ENCODE measurements at regions not wholly inside any gene's neighbourhood (a gene's known extent, or its start where the extent isn't known, plus 50 kb on each side); places are given as distances from the start of the nearest gene placed in this dataset.
"Not testable (repeated sequence)": the region's sequence is repeated elsewhere in the genome, so short reads cannot be mapped to it uniquely, and the experiment has no call there.

DNA sequence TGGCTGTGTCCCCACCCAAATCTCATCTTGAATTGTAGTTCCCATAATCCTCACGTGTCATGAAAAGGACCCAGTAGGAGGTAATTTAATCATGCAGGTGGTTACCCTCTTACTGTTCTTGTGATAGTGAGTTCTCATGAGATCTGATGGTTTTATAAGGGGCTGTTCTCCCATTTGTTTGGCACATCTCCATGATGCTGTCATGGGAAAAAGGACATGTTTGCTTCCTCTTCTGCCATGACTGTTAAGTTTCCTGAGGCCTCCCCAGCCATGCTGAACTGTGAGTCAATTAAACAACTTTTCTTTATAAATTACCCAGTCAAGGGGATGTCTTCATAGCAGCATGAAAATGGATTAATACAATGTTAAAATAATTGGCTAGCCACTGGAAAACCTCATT, 243.3 kb upstream of the MKLN1 start:
- H3K27ac Mint-ChIP-seq, H3K27me3 Mint-ChIP-seq, H3K9me3 Mint-ChIP-seq, H3K4me3 Mint-ChIP-seq: not testable (repeated sequence)
- Mint-ChIP-seq H3K36me3 (ENCODE audit: low read depth) (peaks cover 46% of the 10 kb centered on the region), H3K4me1 (ENCODE audit: low read depth) (peaks cover 55% of the 10 kb centered on the region)

DNA sequence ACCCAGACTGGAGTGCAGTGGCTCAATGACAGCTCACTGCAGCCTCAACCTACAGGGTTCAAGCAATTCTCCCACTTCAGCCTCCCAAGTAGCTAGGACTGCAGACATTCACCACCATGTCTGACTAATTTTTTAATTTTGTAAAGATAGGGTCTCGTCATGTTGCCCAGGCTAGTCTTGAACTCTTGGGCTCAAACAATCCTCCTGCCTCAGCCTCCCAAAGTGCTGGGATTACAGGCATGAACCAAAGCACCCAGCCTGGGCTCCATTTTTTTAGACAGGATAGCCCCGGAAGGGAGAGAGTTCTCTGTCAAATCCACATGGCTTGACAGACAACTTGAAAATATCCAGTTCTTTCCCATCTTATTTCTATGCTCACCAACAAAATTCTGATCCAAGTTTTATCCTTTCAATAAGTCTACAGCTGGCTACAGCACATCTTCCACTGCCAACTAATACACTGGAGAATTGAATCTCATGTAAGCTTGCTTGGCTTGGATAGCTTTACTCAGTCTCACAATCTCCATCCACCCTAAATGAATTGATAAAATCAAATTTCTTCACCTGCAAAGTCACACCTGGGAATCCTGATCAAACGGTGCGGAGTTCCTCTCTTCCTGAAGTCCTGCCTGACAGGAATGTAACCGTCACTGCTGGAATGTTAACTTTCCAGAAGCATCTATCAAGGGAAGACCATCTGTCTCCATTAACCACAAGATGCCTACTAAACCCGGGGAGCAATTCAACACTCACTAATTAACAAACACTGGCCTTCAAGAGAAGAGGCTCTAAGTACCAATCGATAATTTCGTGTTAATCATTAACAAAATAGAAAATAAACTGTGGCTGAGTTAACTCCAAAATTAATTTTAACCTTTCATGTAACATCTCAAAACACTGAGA, 239.7 kb upstream of the MKLN1 start:
- peaks cover 62% of the 10 kb centered on the region for H3K36me3 Mint-ChIP-seq (ENCODE audit: low read depth)
- peaks cover 77% of the 10 kb centered on the region for H3K4me1 Mint-ChIP-seq (ENCODE audit: low read depth)
- no peak overlapping the region for H3K27ac Mint-ChIP-seq
- H3K27me3 Mint-ChIP-seq: no peaks in the 10 kb centered on the region
- H3K4me3 Mint-ChIP-seq: no peak overlapping the region
- peaks cover 6% of the 10 kb centered on the region for H3K9me3 Mint-ChIP-seq

DNA sequence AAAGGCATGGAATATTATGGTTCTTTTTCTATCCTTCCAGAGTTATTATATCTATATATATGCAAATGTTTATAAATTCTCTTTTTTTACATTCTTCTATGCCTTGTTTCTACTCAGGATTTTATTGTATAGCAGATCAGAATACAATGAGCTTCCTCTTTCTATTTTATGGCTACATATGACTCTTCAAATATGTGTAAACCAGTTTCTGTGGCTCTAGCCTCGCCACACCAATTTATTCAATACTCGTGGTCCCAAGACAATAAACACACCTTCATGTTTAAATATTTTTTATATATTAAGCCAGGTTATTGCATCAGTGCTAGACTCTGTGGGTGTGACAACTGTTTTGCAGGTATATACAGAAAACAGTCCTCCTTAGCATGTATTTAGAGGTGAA, 237.5 kb upstream of the MKLN1 start:
- H3K27me3 Mint-ChIP-seq: no peaks in the 10 kb centered on the region
- peaks cover 4% of the 10 kb centered on the region for H3K9me3 Mint-ChIP-seq
- H3K4me3 Mint-ChIP-seq: no peak overlapping the region
- H3K27ac Mint-ChIP-seq: no peak overlapping the region
- H3K4me1 Mint-ChIP-seq (ENCODE audit: low read depth): peaks cover 71% of the 10 kb centered on the region
- peaks cover 56% of the 10 kb centered on the region for H3K36me3 Mint-ChIP-seq (ENCODE audit: low read depth)

DNA sequence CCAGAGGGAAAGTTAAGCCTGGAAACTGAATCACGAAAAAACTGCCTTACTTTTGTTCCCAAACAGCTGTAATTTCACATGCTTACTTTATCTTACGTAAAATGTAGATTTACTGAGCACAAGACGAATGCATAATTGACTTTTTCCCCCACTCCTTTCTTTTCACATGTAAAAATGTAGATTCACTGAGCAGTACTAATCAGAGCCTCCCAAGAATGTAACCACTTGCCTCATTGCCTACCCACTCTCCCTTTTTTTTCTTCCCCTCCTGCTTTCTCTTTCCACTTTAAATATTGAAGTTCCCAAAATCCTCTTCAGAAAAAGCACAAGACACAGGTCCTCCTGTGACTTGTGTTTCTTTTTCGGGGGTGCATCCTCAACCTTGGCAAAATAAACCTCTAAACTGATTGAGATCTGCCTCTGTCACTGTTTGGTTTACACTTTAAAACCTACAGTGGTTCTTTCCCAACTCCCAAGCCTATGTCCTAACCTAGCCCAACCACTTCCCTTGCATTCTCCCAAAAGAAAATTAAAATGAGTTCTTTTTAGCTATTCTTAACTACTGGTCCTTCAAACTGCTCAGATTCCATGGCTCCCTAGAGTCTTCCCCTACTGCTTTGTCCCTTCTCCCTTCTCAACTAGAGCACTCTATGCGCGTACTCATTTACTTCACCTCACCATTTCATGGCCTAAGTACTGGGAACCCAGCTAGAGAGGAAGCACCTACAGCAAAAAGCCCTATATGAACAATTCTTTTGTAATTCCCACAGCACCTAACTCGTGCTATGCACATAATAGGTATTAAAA, 236.6 kb upstream of the MKLN1 start:
- H3K27me3 Mint-ChIP-seq: no peaks in the 10 kb centered on the region
- no peak overlapping the region for H3K4me3 Mint-ChIP-seq
- peaks cover 58% of the 10 kb centered on the region for H3K36me3 Mint-ChIP-seq (ENCODE audit: low read depth)
- no peaks in the 10 kb centered on the region for H3K9me3 Mint-ChIP-seq
- peak overlapping the region; percentile 36 for H3K27ac Mint-ChIP-seq
- peaks cover 71% of the 10 kb centered on the region for H3K4me1 Mint-ChIP-seq (ENCODE audit: low read depth)

DNA sequence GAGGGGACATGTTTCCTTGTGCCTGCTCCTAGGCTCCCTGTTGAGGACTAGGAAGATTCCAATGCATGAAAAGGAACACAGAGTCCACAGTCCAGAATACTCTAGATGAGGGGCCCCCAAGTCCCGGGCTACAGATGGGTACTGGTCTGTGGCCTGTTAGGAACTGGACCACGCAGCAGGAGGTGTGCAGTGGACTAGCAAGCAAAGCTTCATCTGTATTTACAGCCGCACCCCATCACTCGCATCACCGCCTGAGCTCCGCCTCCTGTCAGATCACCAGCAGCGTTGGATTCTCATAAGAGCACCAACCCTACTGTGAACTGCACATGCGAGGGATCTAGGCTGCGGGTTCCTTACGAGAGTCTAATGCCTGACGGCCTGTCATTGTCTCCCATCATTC, 233.0 kb upstream of the MKLN1 start:
- Mint-ChIP-seq H3K9me3 (no peaks in the 10 kb centered on the region), H3K36me3 (ENCODE audit: low read depth) (peaks cover 64% of the 10 kb centered on the region), H3K27ac (no peak overlapping the region), H3K4me3 (no peak overlapping the region), H3K27me3 (no peaks in the 10 kb centered on the region), H3K4me1 (ENCODE audit: low read depth) (peaks cover 88% of the 10 kb centered on the region)

DNA sequence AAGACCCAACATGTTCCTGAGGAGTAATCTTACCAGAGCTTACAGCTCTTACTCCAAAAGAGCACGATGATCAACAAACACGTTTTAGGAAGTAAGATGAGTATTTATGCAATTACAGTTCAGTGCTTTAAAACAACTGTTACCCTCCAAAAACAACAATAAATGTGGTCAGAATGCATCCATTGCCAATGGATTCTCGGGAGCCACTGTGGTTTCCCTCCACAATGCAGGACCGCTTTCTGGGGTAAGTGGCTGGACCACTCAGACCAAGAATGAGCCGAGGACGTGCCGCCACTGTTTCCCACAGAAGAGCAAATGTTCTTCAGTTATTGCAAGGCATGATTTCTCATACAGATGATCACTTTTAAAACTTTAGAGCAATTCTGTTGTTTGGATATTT, 232.3 kb upstream of the MKLN1 start:
- no peak overlapping the region for H3K27ac Mint-ChIP-seq
- no peaks in the 10 kb centered on the region for H3K9me3 Mint-ChIP-seq
- peaks cover 88% of the 10 kb centered on the region for H3K4me1 Mint-ChIP-seq (ENCODE audit: low read depth)
- H3K36me3 Mint-ChIP-seq (ENCODE audit: low read depth): peaks cover 60% of the 10 kb centered on the region
- H3K4me3 Mint-ChIP-seq: no peak overlapping the region
- no peaks in the 10 kb centered on the region for H3K27me3 Mint-ChIP-seq

DNA sequence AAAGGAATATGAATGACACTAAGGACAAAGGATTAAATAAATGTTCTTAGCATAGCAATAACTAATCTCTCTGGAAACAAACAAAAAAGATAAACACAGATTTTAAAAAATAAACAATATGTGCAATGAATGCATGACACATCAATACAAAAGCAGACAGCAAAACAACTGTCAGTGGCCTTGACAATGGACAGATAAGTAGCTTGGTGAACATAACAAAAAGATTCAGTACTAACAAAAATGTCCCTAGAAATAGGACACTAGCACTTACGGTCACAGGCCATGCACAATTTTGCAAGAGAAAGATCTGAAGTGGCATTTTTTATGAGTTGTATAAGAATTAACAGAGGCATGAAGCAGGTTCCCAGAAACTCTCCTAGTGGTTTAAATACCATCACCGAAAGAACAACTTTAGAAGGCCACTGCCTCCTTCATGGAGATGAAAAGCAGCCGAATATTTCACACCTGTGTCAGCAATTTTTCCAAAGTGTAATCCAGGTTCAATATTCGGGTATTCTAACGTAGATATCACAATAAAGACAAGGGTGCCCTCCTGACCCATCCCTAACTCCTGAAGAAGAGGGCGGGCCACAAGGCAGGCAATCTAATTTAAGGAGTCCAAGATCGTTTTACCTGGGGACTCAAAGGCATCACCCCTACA, 231.3 kb upstream of the MKLN1 start:
- Mint-ChIP-seq H3K4me3 (no peak overlapping the region), H3K36me3 (ENCODE audit: low read depth) (peaks cover 63% of the 10 kb centered on the region), H3K4me1 (ENCODE audit: low read depth) (peaks cover 88% of the 10 kb centered on the region), H3K9me3 (no peaks in the 10 kb centered on the region), H3K27ac (no peak overlapping the region), H3K27me3 (no peaks in the 10 kb centered on the region)

DNA sequence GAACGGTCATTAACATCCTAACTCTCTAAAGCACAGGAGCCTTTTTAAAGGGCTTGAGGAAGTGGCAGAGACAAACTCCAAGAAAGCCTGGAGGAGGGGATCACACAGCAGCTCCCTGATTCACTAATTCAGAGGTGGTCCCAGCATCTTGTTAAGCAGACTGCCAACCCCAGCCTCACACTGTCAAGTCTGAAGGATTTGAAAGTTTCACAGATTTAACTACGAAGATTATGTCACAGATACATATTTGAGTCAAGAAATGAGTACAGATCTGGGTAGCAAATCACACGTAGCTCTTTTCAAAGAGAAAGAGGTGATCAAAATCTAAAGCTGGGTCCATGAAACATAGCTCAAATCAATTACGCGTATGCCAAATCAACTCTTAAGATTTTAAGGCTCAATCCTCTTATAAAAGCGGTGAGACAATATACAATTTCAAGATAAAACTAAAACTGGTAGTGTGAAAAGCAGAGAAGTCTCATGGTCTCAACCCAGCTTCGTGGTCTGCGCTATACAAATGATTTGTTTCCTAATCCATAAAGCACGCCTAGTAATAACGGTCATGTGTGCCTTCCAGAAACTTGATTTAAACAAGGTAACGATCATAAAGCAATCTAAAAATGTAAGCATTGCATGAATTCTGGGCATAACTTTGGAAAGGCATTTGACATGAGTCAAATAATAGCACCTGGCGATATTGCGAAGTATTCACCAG, 229.9 kb upstream of the MKLN1 start:
- Mint-ChIP-seq H3K27me3 (no peaks in the 10 kb centered on the region), H3K9me3 (no peaks in the 10 kb centered on the region), H3K4me1 (ENCODE audit: low read depth) (peaks cover 90% of the 10 kb centered on the region), H3K27ac (peak overlapping the region; percentile 28), H3K36me3 (ENCODE audit: low read depth) (peaks cover 64% of the 10 kb centered on the region), H3K4me3 (no peak overlapping the region)

DNA sequence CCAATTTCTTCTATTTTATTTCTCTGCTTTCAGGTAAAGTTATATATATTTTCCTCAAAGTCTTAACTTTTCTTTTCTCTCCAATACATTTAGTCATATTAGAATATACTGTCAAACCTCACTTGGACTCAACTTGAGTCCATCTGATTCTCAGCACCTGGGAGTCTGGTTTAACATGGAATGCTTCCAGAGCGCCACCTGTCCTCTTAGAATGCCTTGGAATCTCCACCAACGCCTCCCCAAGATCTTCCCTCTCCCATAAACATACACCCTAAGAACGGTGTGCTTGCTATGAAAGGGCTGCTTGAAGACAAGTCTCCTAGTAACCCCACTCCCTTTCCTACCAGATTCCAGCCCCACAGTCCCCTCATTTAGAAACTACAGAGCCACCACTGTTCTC, 229.1 kb upstream of the MKLN1 start:
- Mint-ChIP-seq H3K27me3 (no peaks in the 10 kb centered on the region), H3K4me3 (peak overlapping the region; percentile 3), H3K9me3 (no peaks in the 10 kb centered on the region), H3K36me3 (ENCODE audit: low read depth) (peaks cover 67% of the 10 kb centered on the region), H3K4me1 (ENCODE audit: low read depth) (peaks cover 93% of the 10 kb centered on the region), H3K27ac (peak overlapping the region; percentile 67)

DNA sequence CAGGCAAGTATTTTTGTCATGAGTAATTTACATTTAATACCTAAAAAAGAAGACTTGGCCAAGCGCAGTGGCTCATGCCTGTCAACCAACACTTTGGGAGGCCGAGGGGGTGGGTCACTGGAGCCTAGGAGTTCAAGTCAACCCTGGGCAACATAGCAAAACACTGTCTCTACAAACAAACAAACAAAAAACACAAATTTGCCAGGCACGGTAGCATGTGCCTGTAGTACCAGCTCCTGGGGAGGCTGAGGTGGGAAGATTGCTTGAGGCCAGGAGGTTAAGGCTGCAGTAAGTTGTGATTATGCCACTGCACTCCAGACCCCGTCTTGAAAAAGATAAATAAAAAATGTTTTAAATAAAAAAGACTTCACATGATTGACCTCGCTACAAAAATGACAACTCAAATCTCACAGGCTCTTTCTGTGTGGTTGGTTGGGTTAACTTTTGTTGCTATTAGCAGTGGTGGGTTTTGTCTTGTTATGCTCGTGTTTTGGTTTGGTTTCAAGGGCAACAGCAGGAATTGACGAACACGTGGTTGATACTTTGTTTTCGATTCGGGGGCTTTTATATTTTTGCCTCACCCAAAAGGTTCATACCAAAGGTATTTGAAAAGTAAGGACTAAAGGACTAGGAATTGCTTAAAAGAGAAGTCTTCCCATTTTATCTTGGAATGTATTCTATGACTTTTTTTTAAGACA, 227.2 kb upstream of the MKLN1 start:
- Mint-ChIP-seq H3K36me3 (ENCODE audit: low read depth) (peaks cover 66% of the 10 kb centered on the region), H3K27me3 (no peaks in the 10 kb centered on the region), H3K27ac (peak overlapping the region; percentile 86), H3K9me3 (no peaks in the 10 kb centered on the region), H3K4me1 (ENCODE audit: low read depth) (peaks cover 98% of the 10 kb centered on the region), H3K4me3 (peak overlapping the region; percentile 65)

DNA sequence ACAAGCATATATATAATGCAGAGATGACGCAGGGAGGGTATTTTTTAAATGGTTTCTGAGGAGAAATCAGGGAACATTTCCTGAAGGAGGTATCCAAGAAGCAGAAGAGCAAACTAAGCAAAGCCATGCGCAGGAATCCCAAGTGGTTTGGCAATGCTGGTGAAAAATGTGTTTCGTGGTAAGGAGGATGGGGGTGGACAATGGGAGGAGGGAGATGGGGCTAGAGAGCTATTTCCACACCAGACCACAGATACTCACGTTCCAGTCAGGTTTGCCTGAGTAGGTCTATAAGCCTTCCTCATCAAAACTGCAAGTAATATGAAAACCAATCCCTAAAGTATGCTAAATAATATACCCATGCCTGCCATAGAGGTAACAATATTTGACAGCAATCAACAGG, 223.7 kb upstream of the MKLN1 start:
- peak overlapping the region; percentile 10 for H3K27ac Mint-ChIP-seq
- peaks cover 77% of the 10 kb centered on the region for H3K4me1 Mint-ChIP-seq (ENCODE audit: low read depth)
- peak overlapping the region; percentile 83 for H3K4me3 Mint-ChIP-seq
- H3K27me3 Mint-ChIP-seq: no peaks in the 10 kb centered on the region
- no peaks in the 10 kb centered on the region for H3K9me3 Mint-ChIP-seq
- H3K36me3 Mint-ChIP-seq (ENCODE audit: low read depth): peaks cover 43% of the 10 kb centered on the region

DNA sequence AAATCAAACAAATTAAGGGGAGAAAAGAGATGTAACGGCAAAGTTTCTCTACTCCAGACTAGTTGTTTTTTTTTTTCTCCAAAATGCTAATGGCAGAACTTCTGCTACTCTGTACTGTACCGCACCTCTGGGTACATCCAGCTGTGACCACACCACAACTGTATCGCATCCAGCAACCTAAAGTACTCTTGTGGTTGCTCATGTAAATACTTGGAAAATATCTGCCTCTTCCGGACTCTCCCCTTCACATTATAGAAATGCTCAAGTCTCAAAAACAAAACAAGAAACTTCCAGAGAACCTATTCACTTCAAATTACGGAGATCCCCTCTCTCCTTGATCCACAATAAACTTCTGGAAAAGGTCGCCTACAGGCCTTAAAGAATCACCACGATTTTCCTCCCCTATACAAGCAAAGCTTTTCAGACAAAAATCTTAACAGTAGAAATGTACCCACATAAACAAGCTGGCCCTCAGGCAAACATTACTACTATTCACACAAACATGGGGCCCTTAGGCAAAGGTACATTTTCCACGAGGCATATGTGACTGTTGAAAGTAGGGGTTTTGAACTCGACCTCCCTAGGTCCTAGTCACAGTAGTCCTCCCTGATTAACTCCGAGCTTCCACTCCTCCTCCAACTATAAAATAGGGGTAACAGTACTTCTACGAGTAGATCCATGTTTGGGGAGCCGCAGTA, 222.9 kb upstream of the MKLN1 start:
- Mint-ChIP-seq H3K27me3 (no peaks in the 10 kb centered on the region), H3K27ac (peak overlapping the region; percentile 84), H3K9me3 (no peaks in the 10 kb centered on the region), H3K36me3 (ENCODE audit: low read depth) (peaks cover 39% of the 10 kb centered on the region), H3K4me3 (peak overlapping the region; percentile 83), H3K4me1 (ENCODE audit: low read depth) (peaks cover 77% of the 10 kb centered on the region)

DNA sequence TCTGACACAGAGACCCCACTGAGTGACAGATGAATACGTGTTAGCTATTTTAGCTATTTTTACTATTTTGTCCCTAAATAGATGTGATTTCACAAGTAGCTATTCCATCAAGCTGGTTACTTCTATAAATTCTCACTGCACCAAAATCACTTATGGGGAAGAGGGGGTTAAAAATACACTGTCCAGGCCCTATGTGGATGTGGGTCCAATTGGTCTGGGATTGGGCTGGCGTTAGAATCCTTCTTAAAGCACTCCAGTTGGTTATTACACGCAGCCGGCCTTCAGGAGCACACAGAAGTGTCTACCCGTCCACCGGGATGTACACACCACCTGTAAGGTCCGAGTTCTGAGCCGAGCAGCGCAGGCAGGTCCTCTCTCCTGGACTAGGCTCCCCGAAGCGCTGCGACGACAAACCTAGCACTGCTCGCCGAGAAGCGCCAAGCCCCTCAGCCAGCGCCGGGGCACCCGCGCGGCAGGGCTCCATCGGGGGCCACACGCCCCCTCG, 222.3 kb upstream of the MKLN1 start:
- no peaks in the 10 kb centered on the region for H3K9me3 Mint-ChIP-seq
- H3K27ac Mint-ChIP-seq: peak overlapping the region; percentile 84
- H3K36me3 Mint-ChIP-seq (ENCODE audit: low read depth): peaks cover 37% of the 10 kb centered on the region
- H3K4me3 Mint-ChIP-seq: peak overlapping the region; percentile 83
- H3K27me3 Mint-ChIP-seq: no peaks in the 10 kb centered on the region
- H3K4me1 Mint-ChIP-seq (ENCODE audit: low read depth): peaks cover 73% of the 10 kb centered on the region

All from stimulated activated naive CD8-positive, alpha-beta T cell treated with anti-CD3 and anti-CD28 coated beads, Interleukin-15, Interleukin-2, amounts not matched to agents 100 ng/mL and 50 ng/mL, for 24 hours (primary cell).